ENCODE measurements at regions not wholly inside any gene's neighbourhood (a gene's known extent, or its start where the extent isn't known, plus 50 kb on each side); places are given as distances from the start of the nearest gene placed in this dataset.
"Not testable (repeated sequence)": the region's sequence is repeated elsewhere in the genome, so short reads cannot be mapped to it uniquely, and the experiment has no call there.

GRCh38 chr10:4151466-4151865, 366.5 kb upstream of the KLF6 start:
- no peak for DNase-seq (ENCODE audit: low read depth)

- no peak for DNase-seq (ENCODE audit: low read depth)
These were observed 365.7 kb upstream of the KLF6 start for GRCh38 chr10:4150676-4151075.

DNA sequence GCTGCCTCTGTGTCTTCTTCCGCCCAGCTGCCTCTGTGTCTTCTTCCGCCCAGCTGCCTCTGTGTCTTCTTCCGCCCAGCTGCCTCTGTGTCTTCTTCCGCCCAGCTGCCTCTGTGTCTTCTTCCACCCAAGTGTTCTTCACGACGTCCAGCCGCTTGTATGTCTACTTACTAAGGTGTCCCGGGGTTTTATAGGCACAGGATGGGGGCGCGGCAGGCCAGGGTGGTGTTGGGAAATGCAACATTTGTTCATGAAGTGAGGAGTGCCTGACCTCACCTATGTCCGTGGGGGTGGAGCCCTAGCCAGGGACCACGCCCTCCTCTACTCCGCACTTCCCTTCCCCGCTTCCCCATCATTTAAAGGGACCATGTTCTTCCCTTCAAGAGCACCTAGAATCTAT, 364.5 kb upstream of the KLF6 start:
- not testable (repeated sequence) for DNase-seq (ENCODE audit: low read depth)

GRCh38 chr10:4147245-4147644, 362.2 kb upstream of the KLF6 start:
- DNase-seq (ENCODE audit: low read depth) = no peak

DNA sequence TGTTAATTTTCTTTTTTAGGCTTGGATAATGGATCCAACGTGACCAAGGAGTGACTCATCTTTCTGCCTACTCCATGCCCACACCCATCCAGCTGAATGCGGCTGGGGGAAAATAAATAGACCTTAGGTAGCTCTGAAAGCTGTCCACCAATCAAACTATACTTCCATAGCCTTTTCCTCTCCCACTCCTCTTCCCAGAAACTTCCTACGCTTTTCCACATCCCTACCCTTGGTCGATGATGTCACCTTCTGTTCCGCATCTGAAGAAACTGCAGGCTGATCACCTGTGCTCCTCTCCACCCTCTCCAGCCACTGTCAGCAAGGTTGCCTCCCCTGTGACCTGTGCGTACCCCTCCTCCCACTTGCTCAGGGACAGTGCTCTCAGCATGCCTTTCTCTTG, 359.8 kb upstream of the KLF6 start:
- DNase-seq (ENCODE audit: low read depth) = no peak

DNA sequence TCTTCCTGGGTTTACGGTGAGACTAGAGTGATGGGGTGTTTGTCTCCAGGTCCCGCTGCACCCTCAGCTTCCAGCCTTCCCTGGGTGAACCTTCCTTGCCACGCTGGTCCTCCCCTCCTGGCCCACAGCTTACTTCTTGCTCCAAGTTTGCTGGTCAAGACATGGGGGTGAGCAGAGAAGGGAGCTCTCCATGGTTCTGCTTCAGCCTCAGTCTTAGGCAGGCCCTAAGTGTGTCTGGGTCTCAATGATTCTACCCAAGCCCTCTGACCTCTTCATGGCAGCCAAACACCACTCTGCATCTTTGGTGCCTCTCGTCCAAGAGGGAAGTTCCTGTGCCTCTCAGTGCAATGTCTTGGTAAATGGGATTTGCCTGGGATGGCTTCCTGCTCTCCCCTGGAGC, 356.5 kb upstream of the KLF6 start:
- no peak for DNase-seq (ENCODE audit: low read depth)

DNA sequence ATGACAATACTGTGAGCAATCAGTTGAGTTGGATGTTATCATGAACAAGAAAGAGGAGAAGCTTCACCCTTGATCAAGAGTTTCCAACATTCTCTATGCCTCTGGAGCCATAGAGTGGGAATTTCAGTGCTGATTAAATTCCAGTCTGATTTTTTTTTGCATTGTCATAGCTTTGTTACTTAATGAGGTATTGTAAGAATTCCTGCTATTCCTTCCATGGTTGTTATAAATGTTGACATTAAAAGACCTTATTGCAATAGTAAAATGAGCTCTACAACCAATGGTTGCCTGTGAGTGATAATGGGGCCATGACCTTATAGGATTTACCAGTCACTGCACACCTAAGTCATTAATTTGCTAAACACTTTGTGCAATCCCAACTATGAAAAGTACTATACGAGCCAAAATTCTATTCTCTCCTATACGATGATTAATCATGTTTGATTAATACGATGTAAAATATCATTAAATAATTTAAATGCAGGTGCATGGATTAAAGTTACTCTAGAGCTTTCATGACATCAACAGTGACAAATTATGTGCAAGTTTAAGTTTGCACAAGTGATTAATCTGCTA, 353.2 kb upstream of the KLF6 start:
- DNase-seq (ENCODE audit: low read depth) = peak; percentile 42

GRCh38 chr10:4137299-4137698, 352.3 kb upstream of the KLF6 start:
- no peak for DNase-seq (ENCODE audit: low read depth)

GRCh38 chr10:4136121-4136520, 351.1 kb upstream of the KLF6 start:
- DNase-seq (ENCODE audit: low read depth) = no peak

DNA sequence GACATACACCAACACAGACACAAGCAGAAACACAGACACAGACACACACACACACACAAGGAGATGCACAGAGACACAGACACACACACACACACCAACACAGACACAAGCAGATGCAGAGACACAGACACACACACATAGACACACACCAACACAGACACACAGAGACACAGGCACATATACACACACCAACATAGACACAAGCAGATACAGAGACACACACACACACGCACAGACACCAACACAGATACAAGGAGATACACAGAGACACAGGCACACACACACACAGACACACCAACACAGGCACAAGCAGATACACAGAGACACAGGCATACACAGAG, 347.2 kb upstream of the KLF6 start:
- no peak for DNase-seq (ENCODE audit: low read depth)

DNA sequence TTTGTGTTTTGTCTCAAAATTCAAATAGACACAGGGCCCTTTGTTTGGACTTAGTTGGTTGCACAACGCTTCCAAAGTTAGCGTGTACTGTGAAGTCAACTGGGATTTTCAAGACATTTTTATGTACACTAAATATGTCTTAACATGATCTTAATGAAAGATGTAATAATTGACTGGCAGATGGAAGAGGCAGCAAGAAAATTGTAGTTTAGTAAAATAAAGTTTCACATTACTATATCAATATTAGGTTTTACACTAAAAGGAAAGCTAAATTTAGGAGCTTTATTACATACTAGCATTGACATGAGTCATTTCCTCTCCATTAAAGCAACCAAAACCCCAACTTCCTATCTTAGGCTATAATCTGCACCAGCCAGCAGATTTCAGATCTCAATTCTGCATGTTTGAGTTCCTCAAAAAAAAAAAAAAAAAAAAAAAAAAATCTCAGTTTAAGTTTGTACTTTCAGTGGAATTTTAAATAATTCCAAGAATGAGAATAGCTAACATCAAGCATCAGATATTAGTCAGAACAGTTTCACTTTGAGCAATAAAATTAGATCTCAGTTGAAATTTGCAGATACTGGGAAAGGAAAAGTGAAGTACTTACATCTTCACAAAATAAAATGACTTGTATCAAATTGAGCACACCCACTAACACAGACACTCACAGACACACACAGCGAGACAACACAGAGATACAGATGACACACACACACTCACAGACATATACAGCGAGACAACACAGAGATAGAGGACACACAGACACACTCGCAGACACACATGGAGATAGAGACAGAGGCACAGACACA, 346.6 kb upstream of the KLF6 start:
- DNase-seq (ENCODE audit: low read depth) = peak; percentile 88

GRCh38 chr10:4130685-4131084, 345.7 kb upstream of the KLF6 start:
- no peak for DNase-seq (ENCODE audit: low read depth)

DNA sequence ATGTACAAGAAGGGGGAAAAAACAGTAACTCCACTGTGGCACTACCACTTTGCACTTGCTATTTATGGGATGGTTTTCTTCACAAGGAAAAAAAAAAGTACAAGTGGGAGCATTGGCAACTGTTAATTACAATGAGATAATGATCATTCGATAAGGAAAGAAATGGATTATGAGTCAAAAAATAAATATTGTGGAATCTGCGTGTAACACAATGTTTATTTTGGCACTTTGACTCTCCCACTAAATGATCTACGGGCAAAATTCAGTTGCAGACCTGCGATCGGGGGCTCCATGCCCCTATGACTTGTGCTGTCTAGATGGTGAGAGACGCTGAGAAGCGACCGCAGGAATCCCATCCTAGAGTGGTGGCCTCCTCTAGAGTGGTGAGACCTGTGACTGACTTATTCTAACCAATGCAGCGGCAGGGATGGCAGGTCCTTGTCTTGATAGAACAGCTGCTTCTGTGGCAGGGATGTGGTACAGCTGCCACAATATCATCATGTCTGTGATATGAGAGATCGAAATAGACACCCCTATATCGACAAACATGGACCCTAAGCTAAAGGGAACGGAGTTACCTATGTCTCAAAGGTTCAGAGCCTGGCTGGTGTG, 345.0 kb upstream of the KLF6 start:
- no peak for DNase-seq (ENCODE audit: low read depth)

DNA sequence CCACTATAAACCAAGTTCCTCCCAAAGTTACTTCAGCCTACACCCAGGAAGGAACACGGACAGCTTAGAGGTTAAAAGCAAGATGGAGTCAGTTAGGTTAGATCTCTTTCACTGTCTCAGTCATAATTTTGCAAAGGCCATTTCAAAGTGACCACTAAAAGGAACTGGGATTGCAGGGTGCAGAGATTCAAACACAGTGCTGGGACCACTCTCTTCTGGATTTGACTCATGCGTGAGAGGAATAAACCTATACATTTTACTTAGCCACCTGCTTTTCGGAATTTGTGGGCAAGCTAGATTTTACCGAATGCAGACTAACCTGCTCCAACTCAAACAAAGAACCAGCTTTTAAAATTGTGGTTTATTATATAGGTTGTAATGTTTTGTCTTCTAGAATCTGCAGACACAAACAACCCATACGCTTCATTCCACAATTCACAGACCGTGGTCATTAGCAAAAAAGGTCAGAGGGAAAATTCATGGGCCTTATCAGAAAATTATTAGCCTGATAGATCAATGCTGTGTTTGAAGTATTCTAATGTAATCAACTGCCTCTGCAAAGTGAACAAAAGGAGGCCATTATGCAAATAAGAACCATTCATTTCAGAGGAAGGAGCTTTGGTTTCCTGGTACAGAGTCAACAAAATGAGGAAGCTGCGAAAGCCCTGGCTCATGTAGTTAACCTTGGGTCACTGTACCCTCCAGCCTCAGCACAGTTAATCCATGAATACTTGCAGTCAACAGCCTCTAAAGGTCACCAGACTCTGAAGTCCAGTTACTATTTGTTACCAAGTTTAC, 342.7 kb upstream of the KLF6 start:
- DNase-seq (ENCODE audit: low read depth) = no peak

DNA sequence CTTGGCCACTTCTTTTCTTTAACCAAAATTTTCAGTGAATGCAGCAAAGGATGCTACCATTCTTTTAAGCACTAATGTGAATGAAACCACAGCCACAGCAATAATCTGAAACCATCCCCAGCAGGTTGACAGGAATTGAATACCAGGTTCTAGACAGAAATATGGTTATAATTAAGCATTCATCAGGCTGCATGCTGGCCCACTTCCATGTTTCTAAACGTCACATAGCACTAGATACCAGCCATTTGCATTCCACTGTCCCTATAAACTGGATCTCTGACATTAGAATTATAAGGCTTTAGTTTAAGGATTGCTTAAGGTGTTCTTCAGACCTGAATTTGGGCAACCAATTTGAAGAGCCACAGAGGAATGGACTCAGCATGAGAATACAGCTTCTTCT, 340.8 kb upstream of the KLF6 start:
- DNase-seq (ENCODE audit: low read depth) = no peak

DNA sequence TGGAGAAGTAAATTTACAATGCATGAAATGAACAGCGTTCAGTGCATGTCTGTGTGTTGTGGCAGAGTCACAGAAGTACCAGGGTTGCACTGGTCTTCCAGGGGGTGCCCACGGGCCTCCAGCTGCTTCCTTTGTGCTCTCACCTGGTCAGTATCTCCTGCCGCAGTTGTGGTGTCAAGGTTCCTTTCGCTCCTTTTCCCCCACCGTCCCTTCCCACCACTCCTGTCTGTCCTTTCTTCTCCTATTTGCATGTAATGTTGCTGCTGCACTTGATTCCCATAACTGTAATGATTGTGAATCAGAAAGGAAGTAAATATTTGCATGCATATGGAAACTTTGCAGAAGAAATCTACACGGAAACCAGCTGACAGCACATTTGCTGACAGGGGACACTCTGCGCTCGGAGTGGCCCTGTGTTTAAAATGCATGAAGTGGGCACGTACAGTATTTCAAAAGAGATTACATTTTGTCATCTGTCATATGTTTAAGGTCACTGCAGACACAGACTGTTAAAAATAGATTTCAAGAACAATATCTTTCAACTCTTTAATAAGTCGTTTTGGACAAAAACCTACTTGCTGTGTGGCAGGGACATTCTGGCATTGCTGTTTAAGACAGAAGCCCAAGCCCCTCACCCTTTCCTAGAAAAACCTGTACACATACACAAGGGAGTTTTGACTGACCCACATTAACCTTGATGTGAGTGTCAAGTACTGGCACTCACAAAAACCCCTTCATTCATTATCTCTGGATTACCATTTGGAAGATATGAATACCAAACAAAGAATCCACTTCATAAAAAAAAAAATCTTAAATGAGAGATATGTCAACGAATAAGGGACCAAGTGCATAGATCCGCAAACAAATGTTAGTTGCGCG, 336.7 kb upstream of the KLF6 start:
- DNase-seq (ENCODE audit: low read depth) = no peak

- no peak for DNase-seq (ENCODE audit: low read depth)
These were observed 335.3 kb upstream of the KLF6 start for GRCh38 chr10:4120096-4120853.

DNA sequence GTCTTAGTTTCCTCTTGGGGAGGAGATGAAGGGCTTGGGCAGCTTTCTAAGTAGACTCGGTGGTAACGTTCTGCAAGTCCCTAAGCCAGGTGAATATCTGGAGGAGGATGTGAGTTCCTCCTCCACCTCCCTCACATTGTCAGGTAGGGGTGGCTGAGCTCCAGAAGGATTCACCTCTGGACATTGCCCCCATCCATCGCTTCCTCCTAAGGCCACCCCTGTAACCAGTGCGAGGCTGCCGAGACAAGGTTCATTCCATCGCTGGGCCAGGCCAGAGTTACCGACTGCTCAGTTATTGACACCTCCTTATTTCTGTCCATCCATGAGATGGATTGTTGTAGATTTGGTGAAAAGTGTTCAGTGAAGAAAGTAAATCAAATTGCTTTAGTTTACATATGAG, 334.1 kb upstream of the KLF6 start:
- DNase-seq (ENCODE audit: low read depth) = no peak

GRCh38 chr10:4117604-4118003, 332.6 kb upstream of the KLF6 start:
- DNase-seq (ENCODE audit: low read depth) = no peak

GRCh38 chr10:4111643-4112042, 326.6 kb upstream of the KLF6 start:
- no peak for DNase-seq (ENCODE audit: low read depth)

DNA sequence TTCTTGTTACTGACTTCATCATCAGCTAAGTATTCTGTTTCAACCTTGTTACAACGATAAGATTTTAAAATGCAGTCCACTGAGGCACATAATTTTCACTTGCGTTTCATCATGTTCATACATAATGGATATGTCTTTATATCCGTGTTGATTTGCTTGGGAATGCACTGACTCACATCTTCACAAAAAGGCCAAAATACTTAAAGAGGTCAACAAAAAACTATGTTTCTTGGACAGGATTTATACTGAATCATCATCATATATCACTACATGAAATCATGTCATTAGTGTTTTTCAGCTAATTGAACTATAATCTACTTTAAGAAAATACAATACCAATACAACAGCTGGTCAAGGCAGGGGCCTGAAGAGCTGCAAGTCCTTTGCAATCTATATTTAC, 324.5 kb upstream of the KLF6 start:
- DNase-seq (ENCODE audit: low read depth) = no peak
